ENCODE measurements at regions not wholly inside any gene's neighbourhood (a gene's known extent, or its start where the extent isn't known, plus 50 kb on each side); places are given as distances from the start of the nearest gene placed in this dataset.
"Not testable (repeated sequence)": the region's sequence is repeated elsewhere in the genome, so short reads cannot be mapped to it uniquely, and the experiment has no call there.

DNA sequence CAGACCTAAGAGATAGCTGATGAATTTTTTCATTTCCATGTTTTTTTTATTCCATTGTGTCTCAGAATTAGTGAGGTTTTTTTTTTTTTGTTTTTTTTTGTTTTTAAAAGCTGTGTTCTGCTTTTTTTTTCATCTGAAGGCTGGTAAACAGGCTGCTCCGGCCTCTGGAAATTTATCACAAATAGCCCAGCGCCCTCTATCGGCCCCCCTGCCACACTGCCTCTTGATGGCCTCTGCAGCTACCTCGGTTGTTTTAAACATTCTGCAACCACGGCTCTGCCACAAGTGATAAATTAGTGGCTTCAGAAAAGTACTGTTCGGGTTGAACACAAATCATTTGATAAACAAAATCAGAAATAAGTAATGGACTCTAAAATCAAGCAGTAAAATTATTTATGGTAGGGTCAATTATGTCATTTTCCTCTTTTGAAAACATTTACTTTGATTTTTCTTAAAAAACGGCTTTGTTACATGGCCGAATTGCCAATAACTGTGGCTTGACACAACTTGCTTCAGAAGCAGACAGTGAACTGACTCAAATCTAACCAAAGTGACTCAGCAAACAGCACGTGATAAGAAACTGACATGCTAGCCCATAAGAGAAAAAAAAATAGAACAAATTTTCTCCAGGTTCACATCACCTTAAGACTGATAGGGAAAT, 87.8 kb downstream of the RSL24D1 start:
- TF ChIP-seq, protein P1, sequence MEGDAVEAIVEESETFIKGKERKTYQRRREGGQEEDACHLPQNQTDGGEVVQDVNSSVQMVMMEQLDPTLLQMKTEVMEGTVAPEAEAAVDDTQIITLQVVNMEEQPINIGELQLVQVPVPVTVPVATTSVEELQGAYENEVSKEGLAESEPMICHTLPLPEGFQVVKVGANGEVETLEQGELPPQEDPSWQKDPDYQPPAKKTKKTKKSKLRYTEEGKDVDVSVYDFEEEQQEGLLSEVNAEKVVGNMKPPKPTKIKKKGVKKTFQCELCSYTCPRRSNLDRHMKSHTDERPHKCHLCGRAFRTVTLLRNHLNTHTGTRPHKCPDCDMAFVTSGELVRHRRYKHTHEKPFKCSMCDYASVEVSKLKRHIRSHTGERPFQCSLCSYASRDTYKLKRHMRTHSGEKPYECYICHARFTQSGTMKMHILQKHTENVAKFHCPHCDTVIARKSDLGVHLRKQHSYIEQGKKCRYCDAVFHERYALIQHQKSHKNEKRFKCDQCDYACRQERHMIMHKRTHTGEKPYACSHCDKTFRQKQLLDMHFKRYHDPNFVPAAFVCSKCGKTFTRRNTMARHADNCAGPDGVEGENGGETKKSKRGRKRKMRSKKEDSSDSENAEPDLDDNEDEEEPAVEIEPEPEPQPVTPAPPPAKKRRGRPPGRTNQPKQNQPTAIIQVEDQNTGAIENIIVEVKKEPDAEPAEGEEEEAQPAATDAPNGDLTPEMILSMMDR (IDR thresholded peaks at IDR 0.05; ENCODE audit: insufficient read depth, low read depth, low read length): peak; percentile 73
- peak; percentile 40 for DNase-seq (ENCODE audit: low read depth)
- no peak overlapping the region for H3K4me3 ChIP-seq (ENCODE audit: low read depth, low read length)

DNA sequence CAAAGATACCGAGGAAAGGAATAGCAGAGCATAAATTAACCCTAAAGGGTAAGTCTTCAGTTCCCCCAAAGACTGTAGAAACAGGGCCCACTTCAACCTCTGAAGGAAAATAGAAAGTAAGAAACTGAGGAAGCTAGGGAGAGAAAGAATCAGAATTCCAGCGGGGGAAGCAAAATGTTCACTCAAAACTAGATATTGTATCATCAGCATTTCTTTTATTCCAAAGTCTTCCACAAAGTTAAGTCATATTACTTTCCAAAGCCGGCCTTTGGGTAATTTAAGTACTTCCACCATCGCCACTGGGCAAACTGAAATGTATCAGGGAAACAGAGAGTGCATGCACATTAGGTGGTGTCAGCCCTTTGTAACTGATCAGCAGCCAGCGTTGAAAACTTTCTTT, 88.3 kb downstream of the RSL24D1 start:
- no peak for DNase-seq (ENCODE audit: low read depth)
- H3K4me3 ChIP-seq (ENCODE audit: low read depth, low read length): no peak overlapping the region
- TF ChIP-seq, protein P1 (IDR thresholded peaks at IDR 0.05; ENCODE audit: insufficient read depth, low read depth, low read length): no peak

DNA sequence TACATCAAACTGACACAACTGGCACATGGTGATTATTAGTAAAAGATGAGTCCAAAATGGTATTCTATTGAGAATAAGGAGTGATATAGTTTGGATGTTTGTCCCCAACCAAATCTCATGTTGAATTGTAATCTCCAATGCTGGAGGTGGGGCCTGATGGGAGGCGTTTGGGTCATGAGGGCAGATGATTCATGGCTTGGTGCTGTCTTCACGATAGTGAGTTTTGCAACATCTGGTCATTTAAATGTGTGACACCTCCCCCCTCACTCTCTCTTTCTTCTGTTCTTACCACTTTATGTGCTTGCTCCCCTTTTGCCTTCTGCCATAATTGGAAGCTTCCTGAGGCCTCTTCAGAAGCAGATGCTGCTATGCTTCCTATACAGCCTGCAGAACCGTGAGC, 90.6 kb downstream of the RSL24D1 start:
- no peak for DNase-seq (ENCODE audit: low read depth)
- H3K4me3 ChIP-seq (ENCODE audit: low read depth, low read length): no peak overlapping the region
- TF ChIP-seq, protein P1 (IDR thresholded peaks at IDR 0.05; ENCODE audit: insufficient read depth, low read depth, low read length): no peak

DNA sequence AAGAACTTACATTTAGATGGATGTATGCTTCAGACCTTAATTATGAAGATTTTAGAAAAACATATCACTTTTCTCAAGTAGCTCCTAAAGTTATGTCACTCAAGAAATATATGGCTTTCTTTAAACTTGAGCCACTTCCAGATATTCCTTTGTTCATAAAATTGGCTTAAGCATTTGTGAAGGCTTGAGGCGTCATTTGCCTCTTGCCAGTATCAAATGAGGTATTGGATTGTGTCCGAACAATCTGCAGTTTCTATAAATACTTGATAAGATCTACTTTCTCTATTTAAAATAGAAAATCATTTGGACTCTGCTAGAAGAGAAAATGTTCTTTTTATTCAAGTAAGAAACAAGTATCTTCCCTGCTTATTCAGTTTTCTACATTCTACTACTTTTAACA, 102.6 kb downstream of the RSL24D1 start:
- TF ChIP-seq, protein P1 (IDR thresholded peaks at IDR 0.05; ENCODE audit: insufficient read depth, low read depth, low read length): no peak
- no peak for DNase-seq (ENCODE audit: low read depth)
- H3K4me3 ChIP-seq (ENCODE audit: low read depth, low read length): no peak overlapping the region

DNA sequence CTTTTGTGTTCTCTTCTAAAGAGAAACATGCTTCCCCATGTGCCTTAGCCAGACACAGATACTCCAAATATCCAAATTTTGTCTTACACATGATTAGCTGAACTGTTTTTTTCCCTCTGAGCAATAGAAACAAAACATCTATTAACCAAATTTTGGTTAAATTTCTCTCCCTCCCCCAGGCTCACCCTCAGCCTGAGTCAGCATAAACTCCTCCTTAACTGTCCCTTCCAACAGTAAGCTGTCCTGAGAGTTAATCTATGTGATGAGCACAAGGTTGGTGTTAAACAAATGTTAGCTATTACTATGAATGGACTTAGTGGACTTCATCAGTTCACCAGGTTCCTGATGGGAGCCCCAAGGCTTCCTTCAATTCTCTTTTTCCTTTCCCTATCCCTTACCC, 108.5 kb downstream of the RSL24D1 start:
- H3K4me3 ChIP-seq (ENCODE audit: low read depth, low read length): no peak overlapping the region
- TF ChIP-seq, protein P1 (IDR thresholded peaks at IDR 0.05; ENCODE audit: insufficient read depth, low read depth, low read length): no peak
- DNase-seq (ENCODE audit: low read depth): no peak

DNA sequence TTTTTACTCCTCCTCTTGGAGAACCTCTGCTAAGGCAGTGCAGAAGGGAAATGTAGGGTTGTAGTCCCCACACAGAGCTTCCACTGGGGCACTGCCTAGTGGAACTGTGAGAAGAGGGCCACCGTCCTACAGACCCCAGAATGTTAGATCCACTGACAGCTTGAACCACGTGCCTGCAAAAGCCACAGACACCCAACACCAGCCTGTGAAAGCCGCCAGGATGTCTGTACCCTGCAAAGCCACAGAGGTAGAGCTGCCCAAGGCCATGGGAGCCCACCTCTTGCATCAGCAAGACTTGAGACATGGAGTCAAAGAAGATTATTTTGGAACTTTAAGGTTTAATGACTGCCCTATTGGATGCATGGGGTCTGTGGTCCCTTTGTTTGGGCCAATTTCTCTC, 112.1 kb downstream of the RSL24D1 start:
- no peak overlapping the region for H3K4me3 ChIP-seq (ENCODE audit: low read depth, low read length)
- DNase-seq (ENCODE audit: low read depth): no peak
- TF ChIP-seq, protein P1 (IDR thresholded peaks at IDR 0.05; ENCODE audit: insufficient read depth, low read depth, low read length): no peak

DNA sequence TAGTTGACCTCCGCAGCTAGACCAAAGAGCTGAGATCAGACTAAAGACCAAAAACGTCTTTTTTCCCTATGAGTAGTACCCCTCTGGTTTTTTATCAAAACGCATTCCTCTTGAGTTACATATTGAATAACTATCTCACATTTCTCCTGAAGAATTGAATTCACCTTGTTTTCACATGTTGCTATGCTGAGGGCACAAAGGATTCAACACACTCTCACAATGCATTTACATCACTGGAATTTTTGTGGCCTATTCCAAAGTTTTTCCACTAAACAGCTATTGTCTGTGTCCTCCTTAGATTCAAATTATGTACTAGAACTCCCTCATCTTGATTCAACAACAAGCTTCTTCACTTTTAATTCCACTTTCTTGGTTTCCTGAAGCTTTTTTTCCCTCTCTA, 112.5 kb downstream of the RSL24D1 start:
- no peak for DNase-seq (ENCODE audit: low read depth)
- TF ChIP-seq, protein P1 (IDR thresholded peaks at IDR 0.05; ENCODE audit: insufficient read depth, low read depth, low read length): no peak
- no peak overlapping the region for H3K4me3 ChIP-seq (ENCODE audit: low read depth, low read length)

DNA sequence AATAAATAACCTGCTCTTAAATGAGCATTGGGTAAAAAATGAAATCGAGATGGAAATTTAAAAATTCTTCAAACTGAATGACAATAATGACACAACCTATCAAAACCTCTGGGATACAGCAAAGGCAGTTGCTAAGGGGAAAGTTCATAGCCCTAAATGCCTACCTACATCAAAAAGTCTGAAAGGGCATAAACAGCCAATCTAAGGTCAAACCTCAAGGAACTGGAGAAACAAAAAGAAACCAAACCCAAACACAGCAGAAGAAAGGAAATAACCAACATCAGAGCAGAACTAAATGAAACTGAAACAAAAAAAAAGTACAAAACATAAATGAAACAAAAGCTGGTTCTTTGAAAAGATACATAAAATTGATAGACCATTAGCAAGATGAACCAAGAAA, 119.7 kb downstream of the RSL24D1 start:
- not testable (repeated sequence) for DNase-seq (ENCODE audit: low read depth); H3K4me3 ChIP-seq (ENCODE audit: low read depth, low read length)

All from fibroblast of villous mesenchyme (primary cell).